ENCODE measurements at regions not wholly inside any gene's neighbourhood (a gene's known extent, or its start where the extent isn't known, plus 50 kb on each side); places are given as distances from the start of the nearest gene placed in this dataset.

DNA sequence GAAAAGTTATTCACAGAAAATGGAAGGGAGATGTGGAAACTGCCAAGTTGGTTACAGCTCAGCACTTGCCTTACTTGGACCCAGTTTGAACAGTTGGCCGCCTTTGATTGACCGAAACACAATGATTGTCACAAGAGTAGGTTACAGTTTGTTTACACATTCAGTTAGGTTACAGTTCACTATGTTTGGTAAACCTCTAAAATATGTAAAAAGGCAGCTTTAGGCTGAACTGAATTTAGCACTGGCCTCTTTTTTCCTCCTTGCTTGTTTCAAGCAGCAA lies 116.2 kb downstream of the OLIG3 start:
- no peaks in the 10 kb centered on the region for H3K79me2 ChIP-seq (ENCODE audit: control insufficient read depth in 1 of 2, insufficient read depth in 2 of 2, low read length in 2 of 2)
- no peak overlapping the region for H3K27ac ChIP-seq (ENCODE audit: low read depth, low read length)
- H3K18ac ChIP-seq (ENCODE audit: extremely low read depth, low read length): no peak overlapping the region
- no peak overlapping the region for H2BK5ac ChIP-seq (ENCODE audit: low read depth, low read length)
- no peaks in the 10 kb centered on the region for H3K23me2 ChIP-seq (ENCODE audit: low read depth, low read length)
- H3K56ac ChIP-seq (replicated peaks; ENCODE audit: insufficient read length, low read depth, low read length): no peak overlapping the region
- H2BK20ac ChIP-seq (ENCODE audit: low read length): no peak overlapping the region
- no peak for TF ChIP-seq POU5F1 (IDR thresholded peaks at IDR 0.05; ENCODE audit: low read depth, low read length)
- TF ChIP-seq SIRT6 (IDR thresholded peaks at IDR 0.05; ENCODE audit: low read length): no peak
- no peak for TF ChIP-seq RNF2 (IDR thresholded peaks at IDR 0.05; ENCODE audit: borderline replicate concordance, low read depth, low read length, missing control alignments, poor library complexity, severe bottlenecking)
- TF ChIP-seq TBP (IDR thresholded peaks at IDR 0.05; ENCODE audit: low read depth, low read length): no peak
- TF ChIP-seq CREB1 (IDR thresholded peaks at IDR 0.05): no peak
- TF ChIP-seq, protein P1, sequence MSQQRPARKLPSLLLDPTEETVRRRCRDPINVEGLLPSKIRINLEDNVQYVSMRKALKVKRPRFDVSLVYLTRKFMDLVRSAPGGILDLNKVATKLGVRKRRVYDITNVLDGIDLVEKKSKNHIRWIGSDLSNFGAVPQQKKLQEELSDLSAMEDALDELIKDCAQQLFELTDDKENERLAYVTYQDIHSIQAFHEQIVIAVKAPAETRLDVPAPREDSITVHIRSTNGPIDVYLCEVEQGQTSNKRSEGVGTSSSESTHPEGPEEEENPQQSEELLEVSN (IDR thresholded peaks at IDR 0.05): no peak
- no peak for TF ChIP-seq KDM4A (IDR thresholded peaks at IDR 0.05; ENCODE audit: low read depth, low read length, severe bottlenecking)
- TF ChIP-seq CHD1 (IDR thresholded peaks at IDR 0.05; ENCODE audit: low read depth, low read length): no peak
- TF ChIP-seq SP4 (IDR thresholded peaks at IDR 0.05; ENCODE audit: low read length): no peak
- no peak for TF ChIP-seq CBX8 (IDR thresholded peaks at IDR 0.05; ENCODE audit: borderline replicate concordance, low read depth, low read length)
- TF ChIP-seq, protein P2, sequence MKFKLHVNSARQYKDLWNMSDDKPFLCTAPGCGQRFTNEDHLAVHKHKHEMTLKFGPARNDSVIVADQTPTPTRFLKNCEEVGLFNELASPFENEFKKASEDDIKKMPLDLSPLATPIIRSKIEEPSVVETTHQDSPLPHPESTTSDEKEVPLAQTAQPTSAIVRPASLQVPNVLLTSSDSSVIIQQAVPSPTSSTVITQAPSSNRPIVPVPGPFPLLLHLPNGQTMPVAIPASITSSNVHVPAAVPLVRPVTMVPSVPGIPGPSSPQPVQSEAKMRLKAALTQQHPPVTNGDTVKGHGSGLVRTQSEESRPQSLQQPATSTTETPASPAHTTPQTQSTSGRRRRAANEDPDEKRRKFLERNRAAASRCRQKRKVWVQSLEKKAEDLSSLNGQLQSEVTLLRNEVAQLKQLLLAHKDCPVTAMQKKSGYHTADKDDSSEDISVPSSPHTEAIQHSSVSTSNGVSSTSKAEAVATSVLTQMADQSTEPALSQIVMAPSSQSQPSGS (IDR thresholded peaks at IDR 0.05; ENCODE audit: low read length): no peak
- TF ChIP-seq TAF1 (IDR thresholded peaks at IDR 0.05; ENCODE audit: low read depth, low read length): no peak
- H2AK5ac ChIP-seq (ENCODE audit: low read depth, low read length): no peak overlapping the region
- no peak overlapping the region for H2BK120ac ChIP-seq (replicated peaks; ENCODE audit: low read depth, low read length)
- H3K23ac ChIP-seq (ENCODE audit: insufficient read length): no peak overlapping the region
- H3K14ac ChIP-seq (ENCODE audit: insufficient read length): no peak overlapping the region
- H2BK15ac ChIP-seq (ENCODE audit: low read length): no peak overlapping the region
- ChIA-PET CTCF (ENCODE audit: partially characterized antibody) (interaction anchor here (1.6 to 1.7 kb wide), 2 partner anchors 18 to 211 kb away, joined by 3 to 7 read pairs; no protein-coding TSS in a partner anchor), POLR2A (ENCODE audit: partially characterized antibody) (no interaction called here)
- H4K20me1 ChIP-seq (replicated peaks in 1 of 2; ENCODE audit: control insufficient read depth in 1 of 2, insufficient read depth in 2 of 2, low read length in 2 of 2): no peaks in the 10 kb centered on the region
- no peak for DNase-seq (ENCODE audit: low read depth in 1 of 2, low spot score in 2 of 2)
- no peaks in the 10 kb centered on the region for H3K36me3 ChIP-seq (ENCODE audit: control insufficient read depth in 2 of 4, insufficient read depth in 4 of 4, low read length in 3 of 4)
- H4K8ac ChIP-seq (ENCODE audit: extremely low read depth, insufficient read depth, low read length): no peak overlapping the region
- no peaks in the 10 kb centered on the region for H3K4me1 ChIP-seq (replicated peaks in 1 of 4; ENCODE audit: control insufficient read depth in 3 of 4, insufficient read depth in 4 of 4, low read length in 3 of 4)
- no peaks in the 10 kb centered on the region for H3K9me3 ChIP-seq (ENCODE audit: insufficient read depth in 2 of 2, low read depth in 1 of 2, low read length in 1 of 2)
- H4K91ac ChIP-seq (replicated peaks; ENCODE audit: insufficient read length, low read length): no peak overlapping the region
- H2BK12ac ChIP-seq (ENCODE audit: low read depth, low read length): no peak overlapping the region
- no peak for FAIRE-seq
- no peaks in the 10 kb centered on the region for H3K27me3 ChIP-seq (replicated peaks in 1 of 4; ENCODE audit: control insufficient read depth in 3 of 4, extremely low read depth in 1 of 4, insufficient read depth in 3 of 4, low read length in 3 of 4)
- H2AFZ ChIP-seq (ENCODE audit: low read length): no peak overlapping the region
- H4K5ac ChIP-seq (ENCODE audit: insufficient read length, low read depth, low read length): no peak overlapping the region
- WGBS, 2 experiments (ENCODE audit: extremely low coverage in 1 of 2, insufficient coverage in 1 of 2, insufficient read length in 1 of 2, insufficient replicate concordance in 2 of 2, low coverage in 1 of 2, low lambda C conversion rate in 2 of 2, missing lambda C conversion rate in 1 of 2): 91% methylated on average over 2 of the region's 2 CpGs; no CpG with 5 or more reads in 1 of the 2 experiments
- no peak overlapping the region for H3K9ac ChIP-seq (replicated peaks in 1 of 4; ENCODE audit: extremely low read depth in 1 of 4, low read depth in 3 of 4, low read length in 3 of 4)
- H3K4me3 ChIP-seq (ENCODE audit: extremely low read depth in 1 of 4, insufficient read depth in 2 of 4, low read depth in 3 of 4, low read length in 4 of 4): no peak overlapping the region
- H3K4ac ChIP-seq (replicated peaks; ENCODE audit: insufficient read length, low read depth, low read length): no peak overlapping the region
- no peak overlapping the region for H3K4me2 ChIP-seq (ENCODE audit: insufficient read depth in 1 of 2, low read depth in 2 of 2, low read length in 2 of 2)
- H3K79me1 ChIP-seq (ENCODE audit: low read depth, low read length): no peaks in the 10 kb centered on the region

All from H1 (cell line).